GM12891 (cell line): ENCODE measurements at regions not wholly inside any gene's neighbourhood (a gene's known extent, or its start where the extent isn't known, plus 50 kb on each side); places are given as distances from the start of the nearest gene placed in this dataset.
"Not testable (repeated sequence)": the region's sequence is repeated elsewhere in the genome, so short reads cannot be mapped to it uniquely, and the experiment has no call there.

ENCODE experiments used
- DNase-seq: peaks from one replicate; pipeline ENCODE4 v3.0.0; 2011; ENCODE audit warnings: low spot score; ENCODE audit not compliant: insufficient read length
- FAIRE-seq: peaks from 2 replicates; lab custom pipeline; 2011; peaks lifted over from hg19 to GRCh38; lab: Jason Lieb, UNC
- PAX5 ChIP-seq: IDR thresholded peaks from 2 replicates; pipeline ENCODE4 v1.6.1; 2011; ENCODE audit warnings: low read length, moderate library complexity, mild to moderate bottlenecking; ENCODE audit not compliant: insufficient read depth, severe bottlenecking
- POLR2A ChIP-seq: IDR thresholded peaks from 2 replicates; pipeline ENCODE4 v1.6.1; 2011; ENCODE audit warnings: low read depth, low read length, control low read depth
- POLR2AphosphoS5 ChIP-seq: IDR thresholded peaks from 2 replicates; pipeline ENCODE4 v1.6.1; 2011; ENCODE audit warnings: low read depth, low read length, control low read depth
- POU2F2 ChIP-seq: IDR thresholded peaks from 2 replicates; pipeline ENCODE4 v1.6.1; 2011; ENCODE audit warnings: low read depth, mild to moderate bottlenecking, control low read depth, low read length, moderate library complexity
- SPI1 ChIP-seq: IDR thresholded peaks from 2 replicates; pipeline ENCODE4 v1.6.1; 2011; ENCODE audit warnings: low read depth, low read length, control low read depth
- TAF1 ChIP-seq: IDR thresholded peaks from 2 replicates; pipeline ENCODE4 v1.6.1; 2011; ENCODE audit warnings: low read depth, low read length, control low read depth

- TF ChIP-seq POLR2AphosphoS5 = no peak
- no peak for TF ChIP-seq POLR2A
- TF ChIP-seq PAX5 = no peak
- TF ChIP-seq TAF1 = no peak
- TF ChIP-seq SPI1 = no peak
- TF ChIP-seq POU2F2 = no peak
- DNase-seq (no peak), FAIRE-seq (no peak)
Measured at GRCh38 chr14:71764701-71765382, 167.4 kb upstream of the RGS6 start.

GRCh38 chr14:71765505-71765904 is 166.7 kb upstream of the RGS6 start:
- FAIRE-seq (no peak), DNase-seq (no peak)
- TF ChIP-seq TAF1 (no peak), POLR2A (no peak), PAX5 (no peak), SPI1 (no peak), POLR2AphosphoS5 (no peak), POU2F2 (no peak)

GRCh38 chr14:71770431-71770830 is 161.8 kb upstream of the RGS6 start:
- FAIRE-seq = no peak

GRCh38 chr14:71771421-71771820 is 160.8 kb upstream of the RGS6 start:
- not testable (repeated sequence) for FAIRE-seq

More at GRCh38 chr14:71770431-71770830, 161.8 kb upstream of the RGS6 start:
- no peak for TF ChIP-seq PAX5
- no peak for DNase-seq

GRCh38 chr14:71771996-71772395 is 160.2 kb upstream of the RGS6 start:
- not testable (repeated sequence) for DNase-seq, FAIRE-seq

More at GRCh38 chr14:71771421-71771820, 160.8 kb upstream of the RGS6 start:
- not testable (repeated sequence) for DNase-seq

- DNase-seq (no peak), FAIRE-seq (no peak)
- TF ChIP-seq POLR2A (no peak), PAX5 (no peak), POLR2AphosphoS5 (no peak), TAF1 (no peak), POU2F2 (no peak), SPI1 (no peak)
Measured at GRCh38 chr14:71773898-71774481, 158.2 kb upstream of the RGS6 start.

- DNase-seq = no peak
- no peak for FAIRE-seq
- TF ChIP-seq PAX5 = no peak
- TF ChIP-seq POLR2AphosphoS5 = no peak
- TF ChIP-seq POLR2A = no peak
Measured at GRCh38 chr14:71776471-71777360, 155.5 kb upstream of the RGS6 start.

GRCh38 chr14:71780075-71780474 is 152.2 kb upstream of the RGS6 start:
- no peak for DNase-seq
- no peak for TF ChIP-seq SPI1
- no peak for FAIRE-seq

GRCh38 chr14:71780822-71781221 is 151.4 kb upstream of the RGS6 start:
- FAIRE-seq (no peak), DNase-seq (no peak)
- TF ChIP-seq POLR2AphosphoS5 (no peak), SPI1 (no peak), POU2F2 (no peak), POLR2A (no peak), PAX5 (no peak), TAF1 (no peak)

GRCh38 chr14:71783088-71783487 is 149.1 kb upstream of the RGS6 start:
- no peak for TF ChIP-seq POU2F2
- TF ChIP-seq PAX5 = no peak
- no peak for TF ChIP-seq SPI1
- TF ChIP-seq TAF1 = no peak
- no peak for TF ChIP-seq POLR2A
- TF ChIP-seq POLR2AphosphoS5 = no peak
- no peak for FAIRE-seq
- no peak for DNase-seq

- TF ChIP-seq SPI1 = no peak
- TF ChIP-seq TAF1 = no peak
- no peak for TF ChIP-seq POLR2AphosphoS5
- TF ChIP-seq PAX5 = no peak
- TF ChIP-seq POU2F2 = no peak
- no peak for TF ChIP-seq POLR2A
- DNase-seq (no peak), FAIRE-seq (no peak)
Measured at GRCh38 chr14:71783786-71784185, 148.4 kb upstream of the RGS6 start.
